KMS-11 (cell line): ENCODE measurements at regions not wholly inside any gene's neighbourhood (a gene's known extent, or its start where the extent isn't known, plus 50 kb on each side); places are given as distances from the start of the nearest gene placed in this dataset.

Source experiments
- H2AFZ ChIP-seq: fragments of 200-600 bp; sonication (generic); 2 replicates; pipeline ENCODE4 v1.6.1; 2016; ENCODE audit warnings: antibody characterized with exemption, mixed run types, low read depth
- H3K27ac ChIP-seq: fragments of 200-600 bp; sonication (generic); 2 replicates; pipeline ENCODE4 v1.6.1; 2016; ENCODE audit warnings: mild to moderate bottlenecking, mixed run types
- H3K27me3 ChIP-seq: fragments of 200-600 bp; sonication (generic); 2 replicates; pipeline ENCODE4 v1.6.1; 2017; ENCODE audit warnings: mild to moderate bottlenecking, low read depth, mixed run types, moderate library complexity; ENCODE audit not compliant: insufficient read depth
- H3K36me3 ChIP-seq: fragments of 200-600 bp; sonication (generic); 2 replicates; pipeline ENCODE4 v1.6.1; 2017; ENCODE audit warnings: mild to moderate bottlenecking, mixed run types; ENCODE audit not compliant: insufficient read depth
- H3K4me1 ChIP-seq: fragments of 200-600 bp; sonication (generic); 2 replicates; pipeline ENCODE4 v1.6.1; 2016; ENCODE audit warnings: mild to moderate bottlenecking, low read depth, mixed run types; ENCODE audit not compliant: poor library complexity, severe bottlenecking
- H3K4me2 ChIP-seq: fragments of 200-600 bp; sonication (generic); 2 replicates; pipeline ENCODE4 v1.7.0; 2016; ENCODE audit warnings: mild to moderate bottlenecking, mixed run types
- H3K4me3 ChIP-seq: fragments of 200-600 bp; sonication (generic); IDR thresholded peaks from 2 replicates; pipeline ENCODE4 v1.6.1; 2017; ENCODE audit warnings: low read depth, low read length, mixed read lengths; ENCODE audit not compliant: insufficient read depth
- H3K79me2 ChIP-seq: fragments of 200-600 bp; sonication (generic); 2 replicates; pipeline ENCODE4 v1.6.1; 2016; ENCODE audit warnings: low read depth, mixed run types; ENCODE audit not compliant: insufficient read depth
- H3K9ac ChIP-seq: fragments of 200-600 bp; sonication (generic); 2 replicates; pipeline ENCODE4 v1.6.1; 2016; ENCODE audit warnings: mild to moderate bottlenecking, mixed run types
- H4K20me1 ChIP-seq: fragments of 200-600 bp; sonication (generic); 2 replicates; pipeline ENCODE4 v1.6.1; 2016; ENCODE audit warnings: mild to moderate bottlenecking, mixed run types; ENCODE audit not compliant: insufficient read depth
- TF ChIP-seq, protein P1 (sequence below): fragments of 200-600 bp; sonication (generic); conservative IDR thresholded peaks from 2 replicates; pipeline ENCODE4 v1.6.1; 2017; ENCODE audit warnings: low read depth, mild to moderate bottlenecking, antibody characterized with exemption, low read length, moderate library complexity, mixed read lengths

DNA sequence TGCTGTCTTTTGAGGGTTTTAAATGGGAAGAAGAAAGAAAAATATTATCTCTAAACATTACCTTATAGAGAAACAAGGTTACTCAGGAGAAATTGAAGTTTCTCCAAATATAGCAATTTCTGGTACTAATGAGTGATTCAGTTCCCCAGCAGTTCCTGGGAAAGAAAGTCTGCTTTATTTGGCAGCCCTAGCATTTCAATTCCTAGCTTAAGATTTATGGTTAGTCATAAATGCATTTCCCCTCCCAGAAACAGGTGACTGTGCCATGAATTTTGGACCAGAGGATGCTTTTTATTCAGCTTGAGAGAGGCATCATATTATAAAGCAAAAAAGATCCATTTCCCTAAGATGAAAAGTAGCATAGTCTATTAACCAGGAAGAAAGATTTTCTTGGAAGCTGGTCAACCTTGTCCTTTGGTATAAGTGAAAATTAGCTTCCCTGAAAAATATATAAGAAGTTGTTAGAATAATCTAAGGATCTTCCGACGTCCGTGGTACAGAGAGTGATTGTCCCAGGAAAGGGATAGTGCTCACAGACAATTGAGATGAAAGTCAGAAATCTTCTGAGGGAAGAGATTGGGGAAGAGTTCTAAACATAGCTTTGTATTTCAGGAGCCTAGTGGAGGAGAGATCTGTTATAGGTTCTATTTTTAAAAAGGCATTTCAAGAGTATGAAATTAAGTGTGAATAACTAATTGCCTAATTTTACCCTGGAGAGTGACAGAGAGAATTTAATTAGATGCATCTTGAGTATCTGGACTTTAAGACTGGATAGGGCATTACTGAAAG, 164.9 kb downstream of the ESM1 start:
- Histone ChIP-seq H2AFZ (no peak overlapping the region), H4K20me1 (no peaks in the 10 kb centered on the region), H3K4me1 (no peaks in the 10 kb centered on the region), H3K79me2 (no peaks in the 10 kb centered on the region), H3K36me3 (no peaks in the 10 kb centered on the region), H3K27ac (no peak overlapping the region), H3K27me3 (no peaks in the 10 kb centered on the region), H3K4me2 (no peak overlapping the region), H3K4me3 (no peak overlapping the region), H3K9ac (no peak overlapping the region)
- TF ChIP-seq, protein P1, sequence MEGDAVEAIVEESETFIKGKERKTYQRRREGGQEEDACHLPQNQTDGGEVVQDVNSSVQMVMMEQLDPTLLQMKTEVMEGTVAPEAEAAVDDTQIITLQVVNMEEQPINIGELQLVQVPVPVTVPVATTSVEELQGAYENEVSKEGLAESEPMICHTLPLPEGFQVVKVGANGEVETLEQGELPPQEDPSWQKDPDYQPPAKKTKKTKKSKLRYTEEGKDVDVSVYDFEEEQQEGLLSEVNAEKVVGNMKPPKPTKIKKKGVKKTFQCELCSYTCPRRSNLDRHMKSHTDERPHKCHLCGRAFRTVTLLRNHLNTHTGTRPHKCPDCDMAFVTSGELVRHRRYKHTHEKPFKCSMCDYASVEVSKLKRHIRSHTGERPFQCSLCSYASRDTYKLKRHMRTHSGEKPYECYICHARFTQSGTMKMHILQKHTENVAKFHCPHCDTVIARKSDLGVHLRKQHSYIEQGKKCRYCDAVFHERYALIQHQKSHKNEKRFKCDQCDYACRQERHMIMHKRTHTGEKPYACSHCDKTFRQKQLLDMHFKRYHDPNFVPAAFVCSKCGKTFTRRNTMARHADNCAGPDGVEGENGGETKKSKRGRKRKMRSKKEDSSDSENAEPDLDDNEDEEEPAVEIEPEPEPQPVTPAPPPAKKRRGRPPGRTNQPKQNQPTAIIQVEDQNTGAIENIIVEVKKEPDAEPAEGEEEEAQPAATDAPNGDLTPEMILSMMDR = no peak

DNA sequence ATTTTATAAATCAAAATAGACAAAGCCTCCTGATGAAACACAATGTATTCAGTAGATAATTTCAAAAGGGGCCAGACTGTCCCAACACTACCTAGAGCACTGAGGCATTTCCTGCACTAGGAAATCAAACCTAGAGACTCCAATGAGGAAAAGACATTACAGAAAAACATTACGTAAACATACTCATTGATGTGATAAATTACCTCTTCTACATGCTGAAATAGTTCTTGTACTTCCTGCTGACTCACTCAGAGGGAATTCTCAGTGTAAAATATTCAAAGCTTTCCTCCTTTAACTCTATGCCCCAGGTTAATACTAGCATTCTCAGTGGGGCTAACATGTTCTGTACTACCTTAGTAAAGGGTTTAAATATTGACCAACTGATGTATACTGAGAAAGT, 178.0 kb downstream of the ESM1 start:
- H3K36me3 ChIP-seq = no peaks in the 10 kb centered on the region
- no peak overlapping the region for H3K27ac ChIP-seq
- no peaks in the 10 kb centered on the region for H3K4me1 ChIP-seq
- no peak overlapping the region for H3K9ac ChIP-seq
- no peak overlapping the region for H2AFZ ChIP-seq
- H3K27me3 ChIP-seq = no peaks in the 10 kb centered on the region
- H3K4me3 ChIP-seq = no peak overlapping the region
- no peak overlapping the region for H3K4me2 ChIP-seq
- no peaks in the 10 kb centered on the region for H4K20me1 ChIP-seq
- TF ChIP-seq, protein P1 = no peak
- H3K79me2 ChIP-seq = no peaks in the 10 kb centered on the region

DNA sequence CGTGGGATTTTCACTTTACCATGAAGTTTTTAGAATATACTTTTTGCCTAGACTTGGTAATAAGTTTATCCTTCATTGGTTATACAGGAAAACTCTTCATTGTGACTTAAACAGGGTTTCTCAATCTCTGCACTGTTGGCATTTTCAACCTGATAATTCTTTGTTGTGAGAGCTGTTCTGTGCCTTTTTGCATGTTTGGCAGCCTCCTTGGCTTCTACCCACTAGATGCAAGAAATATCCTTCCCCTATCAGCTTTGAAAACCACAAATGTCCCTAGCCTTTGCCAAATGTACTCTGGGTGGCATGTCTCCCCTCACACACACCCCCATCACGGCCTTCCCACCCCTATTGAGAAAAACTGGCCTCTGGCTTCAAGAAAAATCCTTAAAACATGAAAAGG, 180.9 kb downstream of the ESM1 start:
- Histone ChIP-seq H3K4me1 (peaks cover 7% of the 10 kb centered on the region), H3K9ac (no peak overlapping the region), H4K20me1 (no peaks in the 10 kb centered on the region), H2AFZ (no peak overlapping the region), H3K27me3 (no peaks in the 10 kb centered on the region), H3K4me3 (no peak overlapping the region), H3K79me2 (no peaks in the 10 kb centered on the region), H3K36me3 (no peaks in the 10 kb centered on the region), H3K4me2 (no peak overlapping the region), H3K27ac (no peak overlapping the region)
- TF ChIP-seq, protein P1 = no peak

DNA sequence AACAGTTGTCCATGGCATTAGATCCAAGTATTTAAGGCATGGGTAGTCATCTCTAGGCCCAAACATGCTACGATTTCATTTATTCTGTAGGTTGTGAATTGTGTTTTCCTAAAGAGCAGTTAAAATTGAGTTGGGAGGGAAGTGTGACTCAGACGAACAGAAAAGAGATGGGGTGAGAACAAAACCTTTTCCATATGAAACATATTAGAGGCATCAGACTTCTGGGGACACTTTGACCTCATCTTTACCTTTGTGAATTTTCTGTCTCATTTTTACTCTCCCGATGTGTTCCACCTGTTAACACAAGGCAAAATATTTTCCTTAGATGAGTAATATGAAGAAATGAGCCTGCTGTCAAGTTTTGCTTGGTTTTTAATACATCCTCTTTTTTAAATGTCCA, 181.3 kb downstream of the ESM1 start:
- no peaks in the 10 kb centered on the region for H3K27me3 ChIP-seq
- no peak overlapping the region for H3K27ac ChIP-seq
- H3K9ac ChIP-seq = no peak overlapping the region
- H3K36me3 ChIP-seq = no peaks in the 10 kb centered on the region
- H2AFZ ChIP-seq = no peak overlapping the region
- H3K4me2 ChIP-seq = no peak overlapping the region
- H3K79me2 ChIP-seq = no peaks in the 10 kb centered on the region
- no peaks in the 10 kb centered on the region for H4K20me1 ChIP-seq
- H3K4me3 ChIP-seq = no peak overlapping the region
- TF ChIP-seq, protein P1 = no peak
- H3K4me1 ChIP-seq = peaks cover 11% of the 10 kb centered on the region
